NT2/D1 (cell line): ENCODE measurements at regions not wholly inside any gene's neighbourhood (a gene's known extent, or its start where the extent isn't known, plus 50 kb on each side); places are given as distances from the start of the nearest gene placed in this dataset.

Source experiments
- YY1 ChIP-seq: IDR thresholded peaks from 2 replicates; pipeline ENCODE4 v1.6.1; 2011; ENCODE audit not compliant: insufficient read length, insufficient read depth
- ZNF274 ChIP-seq: IDR thresholded peaks from 2 replicates; pipeline ENCODE4 v1.6.1; 2011; ENCODE audit warnings: mild to moderate bottlenecking, low read depth, low read length

GRCh38 chr9:113654605-113655428 lies 191.3 kb downstream of the RGS3 start:
- TF ChIP-seq YY1 (no peak), ZNF274 (no peak)
